ENCODE measurements at regions not wholly inside any gene's neighbourhood (a gene's known extent, or its start where the extent isn't known, plus 50 kb on each side); places are given as distances from the start of the nearest gene placed in this dataset.
"Not testable (repeated sequence)": the region's sequence is repeated elsewhere in the genome, so short reads cannot be mapped to it uniquely, and the experiment has no call there.

GRCh38 chr2:37571587-37572136, 99.8 kb downstream of the CDC42EP3 start:
- DNase-seq: no peak

- DNase-seq: peak; percentile 44
These were observed 97.7 kb downstream of the CDC42EP3 start for GRCh38 chr2:37573451-37574388.

DNA sequence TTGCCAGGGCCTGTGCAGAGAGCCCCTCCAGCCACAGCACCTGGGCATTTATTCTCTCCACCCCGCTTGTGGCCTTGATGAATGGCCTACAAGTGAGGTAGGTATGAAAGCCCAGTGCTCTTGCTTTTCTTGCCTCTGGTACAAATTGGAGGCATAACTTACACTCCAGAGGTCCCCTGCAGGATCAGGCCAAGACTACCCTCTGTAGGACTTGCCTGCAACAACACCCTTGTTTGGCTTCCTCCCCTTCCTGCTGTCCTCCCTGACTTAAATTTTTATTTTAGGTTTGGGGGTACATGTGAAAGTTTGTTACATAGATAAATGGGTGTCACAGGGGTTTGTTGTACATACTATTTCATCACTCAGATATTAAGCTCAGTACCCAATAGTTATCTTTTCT, 95.7 kb downstream of the CDC42EP3 start:
- DNase-seq: no peak

DNA sequence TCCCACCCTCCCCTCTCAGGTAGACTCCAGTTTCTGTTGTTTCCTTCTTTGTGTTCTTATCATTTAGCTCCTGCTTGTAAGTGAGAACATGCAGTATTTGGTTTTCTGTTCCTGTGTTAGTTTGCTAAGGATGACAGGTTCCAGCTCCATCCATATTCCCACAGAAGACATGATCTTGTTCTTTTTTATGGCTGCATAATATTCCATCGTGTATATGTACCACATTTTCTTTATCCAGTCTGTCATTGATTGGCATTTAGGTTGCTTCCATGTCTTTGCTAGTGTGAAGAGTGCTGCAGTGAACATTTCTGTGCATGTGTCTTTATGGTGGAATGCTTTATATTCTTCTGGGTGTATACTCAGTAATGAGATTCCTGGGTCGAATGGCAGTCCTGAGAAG, 95.2 kb downstream of the CDC42EP3 start:
- not testable (repeated sequence) for DNase-seq

DNA sequence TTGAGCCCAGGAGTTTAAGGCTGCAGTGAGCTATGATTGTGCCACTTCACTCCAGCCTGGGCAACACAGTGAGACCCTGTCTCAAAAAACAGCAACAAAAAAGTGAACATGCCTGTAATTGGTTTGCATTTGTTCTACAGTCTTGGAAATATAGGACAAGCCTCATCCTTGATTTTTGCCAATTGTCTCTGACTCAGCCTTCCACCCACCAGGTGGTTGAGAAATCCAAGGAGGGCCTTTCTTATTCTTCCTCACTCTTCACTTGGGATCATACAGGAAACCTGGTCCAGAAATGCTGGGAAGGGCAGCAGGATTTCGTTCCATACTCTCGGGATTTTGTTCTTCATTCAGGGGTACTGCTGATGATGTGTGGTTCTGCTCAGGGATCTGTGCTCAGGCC, 94.6 kb downstream of the CDC42EP3 start:
- peak; percentile 42 for DNase-seq

DNA sequence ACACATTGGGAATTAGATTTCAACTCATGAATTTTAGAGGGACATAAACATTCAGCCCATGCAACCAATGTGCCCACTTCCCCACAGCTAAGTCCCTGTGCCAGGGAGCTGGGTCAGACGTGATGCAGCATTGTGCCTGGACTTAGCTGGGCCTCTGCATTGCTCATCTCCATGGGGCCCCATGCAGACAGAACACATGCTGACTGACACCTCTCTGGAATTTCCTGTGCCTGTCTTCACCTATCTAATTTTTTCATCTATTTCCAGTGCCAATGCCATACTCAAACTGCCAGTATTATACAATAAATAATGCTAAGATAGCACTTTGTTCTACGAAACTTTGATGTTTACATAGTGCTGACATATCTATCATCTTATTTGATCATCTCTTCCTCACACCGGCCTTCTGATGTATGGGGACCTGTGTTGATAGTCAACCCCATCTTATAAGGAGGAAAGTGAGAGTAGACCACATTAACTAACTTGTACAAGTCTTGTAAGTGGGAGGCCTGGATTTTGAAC, 92.2 kb downstream of the CDC42EP3 start:
- DNase-seq: no peak

GRCh38 chr2:37579949-37580348, 91.5 kb downstream of the CDC42EP3 start:
- not testable (repeated sequence) for DNase-seq

DNA sequence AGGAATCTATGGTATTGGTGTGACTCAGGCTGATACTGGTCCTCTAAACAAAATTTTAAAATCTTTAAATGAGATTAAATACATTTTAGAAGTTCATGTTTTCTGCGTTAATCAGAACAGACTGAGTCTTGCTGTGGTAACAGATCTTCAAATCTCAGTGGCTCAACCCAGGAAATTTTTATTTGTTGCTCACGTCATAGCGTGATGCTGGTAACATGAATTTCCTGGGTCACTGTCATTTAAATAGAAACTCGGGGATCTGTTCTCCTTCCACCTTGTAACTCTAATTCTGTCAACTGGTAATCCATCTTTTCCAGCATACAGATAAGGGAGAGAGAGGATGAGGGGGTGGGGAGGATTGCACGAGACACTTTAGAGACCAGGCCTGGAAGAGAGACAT, 90.0 kb downstream of the CDC42EP3 start:
- no peak for DNase-seq

DNA sequence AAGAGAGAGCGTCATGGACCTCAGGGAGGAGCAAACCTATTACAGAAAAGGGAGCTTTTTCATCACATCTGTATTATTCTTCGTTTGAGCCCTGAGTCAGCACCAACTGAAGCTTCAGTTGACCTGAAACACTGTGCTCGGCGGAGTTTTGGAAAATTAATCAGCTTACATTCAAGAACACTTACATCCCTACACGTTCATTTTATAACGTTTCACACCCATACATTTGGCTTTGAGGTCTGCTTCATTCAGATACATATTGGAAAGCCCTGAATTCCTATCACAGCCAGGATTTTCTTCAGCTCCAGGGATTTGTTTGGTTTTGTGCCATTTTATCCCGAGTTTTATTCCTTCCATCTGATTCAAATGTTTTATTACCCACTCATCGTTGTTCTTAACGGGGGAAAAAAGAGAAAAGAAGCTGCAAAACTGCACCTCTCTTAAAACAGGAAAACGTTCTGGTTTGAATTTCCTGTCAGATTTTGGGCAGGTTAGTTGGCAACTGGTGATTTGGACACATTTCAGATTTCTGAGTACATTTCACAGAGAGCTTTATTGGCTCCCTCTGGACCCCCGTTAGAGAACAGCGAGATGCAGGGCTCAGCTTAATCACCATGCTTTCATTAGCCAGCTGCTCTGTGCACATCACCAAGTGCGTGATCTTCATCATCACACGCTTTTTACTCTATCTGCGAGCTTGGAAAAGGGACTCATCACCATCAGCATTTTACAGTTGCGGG, 88.8 kb downstream of the CDC42EP3 start:
- DNase-seq: no peak

DNA sequence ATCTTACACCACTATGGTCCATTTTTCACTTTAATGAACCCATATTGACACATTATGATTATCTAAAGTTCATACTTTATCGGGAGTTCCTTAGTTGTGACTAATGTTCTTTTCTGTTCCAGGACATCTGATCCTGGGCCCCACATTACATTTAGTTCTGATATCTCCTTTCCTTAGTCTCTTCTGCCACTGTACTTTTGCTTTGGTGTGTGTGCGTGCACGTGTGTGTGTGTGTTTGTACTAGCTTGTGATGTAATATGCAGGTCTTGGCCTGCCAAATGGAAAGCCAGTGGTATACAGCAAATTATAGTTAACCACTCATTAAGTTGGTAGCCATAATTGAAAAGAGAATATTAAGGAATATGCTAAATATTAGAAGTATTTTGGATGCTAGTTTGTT, 88.0 kb downstream of the CDC42EP3 start:
- DNase-seq: no peak

- DNase-seq: no peak
These were observed 87.6 kb downstream of the CDC42EP3 start for GRCh38 chr2:37583867-37584266.

- DNase-seq: no peak
These were observed 86.0 kb downstream of the CDC42EP3 start for GRCh38 chr2:37585295-37585908.

DNA sequence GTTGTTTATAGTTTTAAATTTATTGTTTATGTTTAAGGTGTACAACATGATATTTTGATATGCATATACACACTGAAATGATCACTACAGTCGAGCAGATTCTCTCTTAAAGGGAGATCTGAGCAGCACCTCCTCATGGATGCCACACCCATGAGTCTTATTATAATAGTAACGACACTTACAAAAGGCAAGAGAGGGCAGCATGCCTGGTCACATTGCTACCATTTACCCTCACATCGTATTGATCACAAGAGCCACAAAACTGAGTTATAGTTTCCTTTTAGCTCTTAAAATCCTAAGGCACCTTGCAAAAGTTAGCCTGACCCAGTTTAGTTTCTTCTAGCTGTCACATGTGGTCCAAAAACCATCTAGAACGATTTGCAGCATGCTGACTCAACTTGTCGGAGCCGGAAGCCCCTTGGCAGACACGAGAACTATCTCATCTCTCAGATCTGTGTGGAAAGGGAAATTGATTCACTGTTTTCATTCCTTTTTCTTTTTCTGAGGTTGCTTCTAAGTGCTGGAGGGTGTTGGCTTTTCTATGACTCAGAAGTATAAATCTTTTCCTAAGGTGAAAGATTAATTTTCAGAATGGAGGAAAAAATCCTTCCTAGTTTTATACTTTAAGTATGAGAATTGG, 85.3 kb downstream of the CDC42EP3 start:
- peak; percentile 85 for DNase-seq

DNA sequence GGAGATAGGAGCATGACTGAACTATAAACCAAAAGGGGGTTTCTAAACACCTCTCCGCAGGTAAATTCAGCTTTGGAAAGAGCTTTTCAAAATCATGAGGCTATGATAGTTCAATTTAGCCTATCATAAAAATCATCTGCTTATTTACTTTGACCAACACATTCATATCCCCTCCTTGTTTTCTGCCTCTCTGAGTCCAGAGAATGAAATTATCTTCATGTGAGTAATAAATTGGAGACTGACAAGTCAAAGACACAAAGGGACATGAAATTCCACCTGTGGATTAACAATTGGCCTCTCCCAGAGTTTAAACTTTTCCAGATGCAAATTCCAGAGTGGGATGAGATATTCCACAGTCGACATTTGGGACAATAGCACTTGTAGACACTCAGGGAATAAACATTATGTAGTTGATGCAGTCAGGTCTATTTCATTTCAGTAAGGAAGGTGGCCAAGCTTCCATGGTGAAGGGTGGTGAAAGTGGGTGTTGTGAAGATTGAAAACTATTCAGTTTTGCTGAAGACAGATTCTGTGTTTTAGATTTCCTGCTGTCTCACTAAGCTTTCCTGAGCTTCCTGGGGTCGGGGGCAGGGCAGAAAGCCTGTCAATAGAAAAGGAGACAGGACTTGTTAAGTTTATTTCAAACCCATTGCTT, 84.7 kb downstream of the CDC42EP3 start:
- DNase-seq: peak; percentile 28

GRCh38 chr2:37587817-37588216, 83.6 kb downstream of the CDC42EP3 start:
- DNase-seq: no peak

DNA sequence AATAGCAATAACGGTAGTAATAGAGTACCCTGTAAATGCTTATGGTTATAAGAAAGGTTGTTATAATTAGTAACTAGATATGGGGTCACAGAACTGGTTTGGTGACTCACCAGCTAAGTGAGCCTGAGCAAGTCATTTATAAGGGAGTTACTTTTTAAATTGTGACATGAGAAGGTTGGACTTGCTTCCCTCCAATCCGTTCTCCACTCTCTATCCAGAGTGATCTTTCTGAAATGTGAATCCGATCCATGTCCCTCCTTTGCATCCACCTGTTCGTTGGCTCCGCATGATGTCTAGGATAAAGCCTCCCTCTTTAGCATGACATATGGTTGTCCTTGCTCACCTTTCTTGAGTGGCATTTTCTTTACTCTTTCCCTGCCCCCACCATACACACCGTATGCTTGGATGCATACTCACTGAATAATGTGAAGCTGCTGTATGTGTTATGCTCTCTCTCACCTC, 83.1 kb downstream of the CDC42EP3 start:
- DNase-seq: no peak

GRCh38 chr2:37589298-37589697, 82.1 kb downstream of the CDC42EP3 start:
- DNase-seq: no peak

GRCh38 chr2:37590119-37590571, 81.3 kb downstream of the CDC42EP3 start:
- DNase-seq: peak; percentile 33
